AG10803 (cell line): ENCODE measurements at regions not wholly inside any gene's neighbourhood (a gene's known extent, or its start where the extent isn't known, plus 50 kb on each side); places are given as distances from the start of the nearest gene placed in this dataset.

Experiments used
- DNase-seq: peaks from one replicate; pipeline ENCODE4 v3.0.0; 2010; ENCODE audit warnings: low read depth
- H3K4me3 ChIP-seq: 2 replicates; pipeline ENCODE4 v1.5.1; 2011; ENCODE audit warnings: mild to moderate bottlenecking, low read length, control low read depth
- CTCF ChIP-seq: conservative IDR thresholded peaks from 2 replicates; pipeline ENCODE4 v1.5.1; 2011; ENCODE audit warnings: mild to moderate bottlenecking, low read length, control low read depth, inconsistent platforms

- DNase-seq: no peak
- no peak overlapping the region for H3K4me3 ChIP-seq
- TF ChIP-seq CTCF: no peak
Measured at GRCh38 chr6:159430323-159430722, 261.1 kb downstream of the FNDC1 start.

GRCh38 chr6:159429433-159429832, 260.2 kb downstream of the FNDC1 start:
- no peak for TF ChIP-seq CTCF

GRCh38 chr6:159427771-159428170, 258.6 kb downstream of the FNDC1 start:
- no peak for DNase-seq
- no peak for TF ChIP-seq CTCF
- H3K4me3 ChIP-seq: no peak overlapping the region

More at GRCh38 chr6:159429433-159429832, 260.2 kb downstream of the FNDC1 start:
- no peak for DNase-seq
- no peak overlapping the region for H3K4me3 ChIP-seq

- no peak overlapping the region for H3K4me3 ChIP-seq
- DNase-seq: no peak
- no peak for TF ChIP-seq CTCF
Measured at GRCh38 chr6:159427335-159427734, 258.1 kb downstream of the FNDC1 start.

- TF ChIP-seq CTCF: no peak
- no peak for DNase-seq
- H3K4me3 ChIP-seq: no peak overlapping the region
Measured at GRCh38 chr6:159425421-159425820, 256.2 kb downstream of the FNDC1 start.

- H3K4me3 ChIP-seq: no peak overlapping the region
- no peak for TF ChIP-seq CTCF
- no peak for DNase-seq
Measured at GRCh38 chr6:159422041-159422984, 253.1 kb downstream of the FNDC1 start.

- no peak overlapping the region for H3K4me3 ChIP-seq
- DNase-seq: no peak
- TF ChIP-seq CTCF: no peak
Measured at GRCh38 chr6:159421586-159421985, 252.4 kb downstream of the FNDC1 start.
